ENCODE measurements at regions not wholly inside any gene's neighbourhood (a gene's known extent, or its start where the extent isn't known, plus 50 kb on each side); places are given as distances from the start of the nearest gene placed in this dataset.
A peak's percentile ranks its signal among the peaks of the same experiment; 100 is the strongest.

- H3K4me1 Mint-ChIP-seq (ENCODE audit: low read depth), result peaks cover 65% of the 10 kb centered on the region
- H3K4me3 Mint-ChIP-seq, result no peak overlapping the region
- H3K36me3 Mint-ChIP-seq (ENCODE audit: low read depth), result no peaks in the 10 kb centered on the region
- H3K9me3 Mint-ChIP-seq, result no peaks in the 10 kb centered on the region
- intact Hi-C loops (cut with micrococcal nuclease), result loop anchor here (10.0 kb wide), 1 partner anchor 51 kb away; the partner anchor contains the start of gene AOAH
- H3K27me3 Mint-ChIP-seq, result no peaks in the 10 kb centered on the region
- H3K27ac Mint-ChIP-seq, result peak overlapping the region; percentile 72
These were observed 51.4 kb upstream of the AOAH start for GRCh38 chr7:36775676-36776075.

DNA sequence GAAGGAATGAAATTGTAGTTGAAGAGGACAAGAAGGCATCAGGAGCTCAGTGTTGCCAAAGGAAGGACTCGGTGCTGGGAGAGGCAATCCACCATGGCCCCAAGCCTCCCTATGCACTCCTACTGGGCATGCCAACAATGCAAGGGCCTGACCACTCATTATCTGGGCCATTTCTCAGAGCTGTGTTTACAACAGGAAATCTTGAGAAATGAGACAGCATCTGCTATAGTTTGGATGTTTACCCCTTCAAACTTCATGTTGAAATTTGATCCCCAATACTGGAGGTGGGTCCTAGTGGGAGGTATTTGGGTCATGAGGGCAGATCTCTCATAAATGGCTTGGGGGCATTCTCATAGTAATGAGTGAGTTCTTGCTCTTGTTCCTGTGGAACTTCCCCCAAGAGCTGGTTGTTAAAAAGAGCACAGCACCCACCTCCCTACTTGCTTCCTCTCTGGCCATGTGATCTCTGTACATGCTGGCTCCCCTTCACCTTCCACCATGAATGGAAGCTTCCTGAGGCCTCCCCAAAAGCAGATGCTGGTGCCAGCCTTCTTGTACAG is 50.8 kb upstream of the AOAH start:
- Mint-ChIP-seq H3K4me3 (no peak overlapping the region), H3K4me1 (ENCODE audit: low read depth) (peaks cover 62% of the 10 kb centered on the region), H3K9me3 (no peaks in the 10 kb centered on the region), H3K36me3 (ENCODE audit: low read depth) (no peaks in the 10 kb centered on the region), H3K27ac (peak overlapping the region; percentile 72), H3K27me3 (no peaks in the 10 kb centered on the region)
- intact Hi-C loops (cut with micrococcal nuclease), result loop anchor here (10.0 kb wide), 1 partner anchor 50 kb away; the partner anchor contains the start of gene AOAH

All from dendritic cell treated with granulocyte-macrophage colony-stimulating factor and Interleukin-4, amounts not matched to agents 40 ng/mL and 50 ng/mL, for 4 days (primary cell).